GM19395 (cell line): ENCODE measurements at regions not wholly inside any gene's neighbourhood (a gene's known extent, or its start where the extent isn't known, plus 50 kb on each side); places are given as distances from the start of the nearest gene placed in this dataset.
A peak's percentile ranks its signal among the peaks of the same experiment; 100 is the strongest.

Experiments
- ATAC-seq: cut with Tn5 transposase; IDR thresholded peaks from one replicate; pipeline ENCODE4 v1.9.1; 2021; ENCODE audit warnings: mild to moderate bottlenecking, moderate library complexity; ENCODE audit not compliant: unreplicated experiment

DNA sequence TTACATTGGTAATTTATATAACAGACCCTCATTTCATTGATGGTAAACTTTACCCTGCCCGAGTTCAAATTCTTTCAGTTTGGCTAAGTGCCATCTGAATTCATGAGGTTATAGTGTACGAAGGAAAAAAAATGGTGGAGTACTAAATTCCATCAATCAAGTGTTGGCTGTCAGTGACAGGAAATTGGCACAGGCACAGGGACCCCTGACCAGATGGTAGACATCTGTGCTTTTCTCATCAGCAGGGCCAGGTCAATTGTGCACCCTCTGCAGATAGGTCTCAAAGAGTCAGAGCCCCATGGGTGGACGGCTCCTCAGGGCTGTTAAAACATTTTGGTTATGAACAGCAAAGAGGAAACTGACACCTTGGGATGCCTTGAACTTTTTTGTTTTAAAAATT is 439.2 kb downstream of the SETBP1 start:
- ATAC-seq = no peak

DNA sequence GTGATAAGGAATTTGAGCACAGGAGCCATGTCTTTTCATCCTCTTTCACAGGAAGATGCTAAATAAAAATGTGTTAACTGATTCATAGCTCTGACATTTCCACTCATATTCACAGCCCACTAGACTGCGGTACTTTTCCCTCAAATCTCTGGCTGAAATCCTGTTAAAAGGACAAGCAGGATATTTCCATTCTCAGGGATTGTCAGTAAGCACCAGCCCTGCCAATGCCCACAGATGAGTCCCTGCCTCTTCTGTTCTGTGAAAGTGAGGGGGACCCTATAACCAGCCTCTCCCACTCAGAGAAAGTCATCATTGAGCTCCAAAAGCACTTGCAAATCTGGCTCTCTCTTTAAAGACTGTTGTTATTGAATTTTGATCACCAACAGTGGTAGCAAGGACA is 440.5 kb downstream of the SETBP1 start:
- no peak for ATAC-seq

DNA sequence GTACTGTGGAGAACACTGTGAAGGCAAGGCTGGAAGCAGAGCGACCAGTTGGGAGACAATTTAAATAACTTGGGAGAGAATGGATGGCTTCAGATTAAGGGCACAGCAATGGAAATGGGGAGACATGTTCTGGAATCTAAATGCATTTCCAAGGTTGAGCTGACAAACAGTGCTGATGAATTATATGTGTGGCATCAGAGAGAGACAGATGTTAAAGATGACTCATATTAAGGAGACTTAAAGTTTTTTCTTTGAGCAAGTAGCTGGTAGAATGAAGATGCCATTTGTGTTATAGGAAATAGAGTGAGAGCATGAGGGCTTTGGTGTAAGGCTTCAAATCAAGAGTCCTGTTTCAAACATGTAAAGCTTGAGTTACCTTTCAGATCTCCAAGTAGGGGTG is 441.8 kb downstream of the SETBP1 start:
- no peak for ATAC-seq

GRCh38 chr18:45127405-45127804 is 446.7 kb downstream of the SETBP1 start:
- no peak for ATAC-seq

DNA sequence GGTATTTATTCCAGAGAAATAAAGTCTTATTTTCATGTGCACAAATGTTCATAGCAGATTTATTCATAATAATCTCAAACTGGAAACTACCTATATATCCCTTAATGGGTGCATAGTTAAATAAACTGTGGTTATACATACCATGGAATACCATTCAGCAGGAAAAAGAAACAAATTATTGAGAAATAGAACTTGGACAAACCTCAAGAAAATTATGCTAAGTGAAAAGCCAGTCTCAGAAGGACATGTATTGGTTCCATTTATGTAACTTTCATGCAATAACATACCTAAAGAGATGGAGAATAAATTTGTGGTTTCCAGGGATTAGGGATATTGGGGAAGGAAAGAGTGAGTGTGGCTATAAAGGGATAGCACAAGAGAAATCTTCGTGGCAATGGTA is 452.6 kb downstream of the SETBP1 start:
- no peak for ATAC-seq

DNA sequence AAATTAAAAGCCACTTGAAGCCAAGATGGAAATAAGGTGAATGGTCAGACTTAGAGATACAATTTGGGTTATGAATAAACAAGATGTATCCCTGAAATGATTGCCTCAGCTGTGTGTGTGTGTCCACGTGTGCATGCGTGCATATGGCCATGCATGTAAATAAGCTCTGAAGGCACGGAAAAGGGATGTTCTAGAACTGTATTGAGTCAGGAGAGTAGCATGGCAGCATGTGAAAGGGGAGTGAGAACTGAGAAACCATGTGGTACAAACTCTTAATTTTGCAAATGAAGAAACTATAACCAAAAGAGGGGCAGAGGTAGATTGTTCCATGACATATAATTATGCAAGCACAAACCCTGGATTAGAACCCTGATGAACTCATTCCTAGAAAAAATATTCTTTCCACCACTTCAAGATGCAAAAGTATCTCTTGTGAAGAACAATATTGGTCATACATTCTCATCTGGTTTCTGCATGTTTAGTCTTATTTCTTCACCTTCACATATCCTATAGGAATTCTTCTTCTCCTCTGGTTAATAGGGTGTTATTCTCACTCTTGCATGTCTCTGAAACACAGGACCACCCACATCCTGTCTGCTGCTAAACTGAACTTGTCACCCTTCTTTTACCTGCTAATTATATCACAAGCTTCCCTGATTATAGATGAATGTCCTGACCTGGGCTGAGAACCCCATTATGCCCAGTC is 455.8 kb downstream of the SETBP1 start:
- no peak for ATAC-seq

DNA sequence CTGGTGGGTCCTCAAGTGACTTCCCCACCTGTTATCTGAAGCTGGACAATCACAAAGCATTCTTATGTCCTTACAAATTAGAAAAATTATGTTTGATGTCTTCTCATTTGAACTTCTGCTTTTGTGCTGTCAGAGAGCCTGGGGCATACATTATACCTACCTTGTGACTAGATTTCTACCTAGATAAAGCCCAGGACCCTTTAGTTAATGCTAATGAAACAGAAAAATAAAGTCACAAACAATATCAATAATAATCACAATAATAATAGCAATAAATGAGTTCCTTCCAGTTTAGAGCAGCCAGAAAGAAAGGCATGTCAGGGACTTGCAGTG is 456.4 kb downstream of the SETBP1 start:
- no peak for ATAC-seq

DNA sequence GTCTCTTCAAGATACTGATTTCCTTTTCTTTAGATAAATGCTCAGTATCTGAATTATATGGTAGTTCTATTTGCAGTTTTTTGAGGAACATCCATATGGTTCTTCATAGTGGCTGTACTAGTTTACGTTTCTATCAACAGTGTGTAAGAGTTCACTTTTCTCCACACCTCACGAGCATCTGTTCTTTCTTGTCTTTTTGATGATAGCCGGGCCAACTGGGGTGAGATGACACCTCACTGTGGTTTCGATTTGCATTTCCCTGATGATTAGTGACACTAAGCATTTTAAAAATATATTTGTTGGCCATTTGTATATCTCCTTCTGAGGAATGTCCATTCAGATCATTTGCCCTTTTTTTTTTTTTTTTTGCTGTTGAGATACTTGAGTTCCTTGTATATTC is 458.8 kb downstream of the SETBP1 start:
- ATAC-seq = no peak

- no peak for ATAC-seq
These were observed 462.2 kb downstream of the SETBP1 start for GRCh38 chr18:45142868-45143267.

GRCh38 chr18:45149712-45150111 is 465.6 kb upstream of the SLC14A2 start:
- ATAC-seq = no peak

DNA sequence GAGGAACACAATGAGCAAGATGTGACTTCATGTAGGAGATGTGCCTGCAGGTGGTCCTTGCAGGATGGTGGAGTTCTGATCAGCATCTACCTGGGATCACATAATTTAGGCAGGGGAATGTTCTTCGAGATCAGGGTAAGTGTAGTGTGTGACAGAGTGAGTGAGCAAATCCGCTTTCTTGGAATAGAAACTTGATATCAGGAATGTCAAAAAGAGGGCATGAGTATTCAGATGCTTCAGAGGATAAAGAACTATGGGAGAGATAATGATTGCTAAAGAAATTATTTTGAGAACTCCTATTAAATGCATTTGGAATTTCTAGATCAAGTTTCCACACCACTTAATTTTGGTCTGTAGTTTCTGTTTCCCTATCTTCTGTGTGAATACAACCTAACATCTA is 463.6 kb upstream of the SLC14A2 start:
- no peak for ATAC-seq

DNA sequence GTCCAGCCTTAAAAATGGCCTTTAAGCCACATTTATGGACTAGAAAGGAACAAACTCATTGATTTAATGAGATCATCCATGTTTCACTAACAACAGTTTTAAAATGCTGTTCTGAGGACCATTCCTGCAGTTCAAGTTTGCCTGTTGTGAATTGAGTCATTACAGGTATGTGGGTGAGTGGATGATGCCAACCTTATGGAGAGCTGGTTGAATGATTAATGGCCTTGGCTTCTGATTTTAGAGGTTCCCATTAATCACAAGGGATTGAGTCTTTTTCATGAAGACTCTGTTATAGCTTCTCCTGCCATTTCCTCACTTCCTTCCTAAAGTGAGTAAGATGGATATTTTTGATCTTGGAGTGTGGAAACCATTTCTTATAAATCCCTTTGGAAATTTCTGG is 459.8 kb upstream of the SLC14A2 start:
- ATAC-seq = no peak

- no peak for ATAC-seq
These were observed 458.3 kb upstream of the SLC14A2 start for GRCh38 chr18:45156946-45157345.

GRCh38 chr18:45157576-45157975 is 457.7 kb upstream of the SLC14A2 start:
- ATAC-seq = no peak

DNA sequence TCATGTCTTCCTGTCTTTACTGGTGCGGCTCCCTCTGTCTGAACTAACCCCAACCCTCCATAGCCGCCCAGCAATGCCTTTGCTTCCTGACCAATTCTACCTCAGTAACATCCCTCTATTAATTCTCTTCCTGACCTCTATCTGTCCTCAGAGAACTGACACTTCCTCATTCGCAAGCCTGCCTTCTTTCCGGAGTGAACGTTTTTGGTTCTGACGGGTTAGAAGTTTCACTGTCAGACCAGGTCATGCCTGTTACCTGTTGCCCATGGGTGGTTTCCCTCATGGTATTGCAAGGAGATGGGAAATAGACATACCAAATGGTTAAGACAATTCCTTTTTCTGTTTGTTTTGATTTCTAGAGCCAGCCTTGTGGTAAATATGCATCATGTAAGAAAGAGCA is 453.4 kb upstream of the SLC14A2 start:
- peak; percentile 81 for ATAC-seq

GRCh38 chr18:45163871-45164270 is 451.4 kb upstream of the SLC14A2 start:
- no peak for ATAC-seq

DNA sequence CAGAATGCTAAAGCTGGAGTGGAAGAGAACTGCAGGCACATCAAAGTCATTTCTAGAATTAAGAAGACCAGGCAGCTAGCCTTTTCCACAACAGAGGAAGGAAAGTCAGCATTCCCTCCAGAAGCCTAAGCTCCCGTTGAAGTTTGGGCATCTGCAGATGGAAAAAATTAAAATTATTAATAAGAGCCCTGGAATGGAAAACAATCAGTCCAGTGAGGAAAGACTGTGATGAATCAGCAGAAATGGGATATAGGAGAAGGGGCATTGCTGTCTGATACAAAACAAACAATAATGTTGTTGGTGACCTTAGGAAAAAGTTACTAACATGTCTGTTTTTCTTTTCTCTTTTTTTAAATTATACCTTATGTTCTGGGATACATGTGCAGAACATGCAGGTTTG is 450.7 kb upstream of the SLC14A2 start:
- no peak for ATAC-seq

DNA sequence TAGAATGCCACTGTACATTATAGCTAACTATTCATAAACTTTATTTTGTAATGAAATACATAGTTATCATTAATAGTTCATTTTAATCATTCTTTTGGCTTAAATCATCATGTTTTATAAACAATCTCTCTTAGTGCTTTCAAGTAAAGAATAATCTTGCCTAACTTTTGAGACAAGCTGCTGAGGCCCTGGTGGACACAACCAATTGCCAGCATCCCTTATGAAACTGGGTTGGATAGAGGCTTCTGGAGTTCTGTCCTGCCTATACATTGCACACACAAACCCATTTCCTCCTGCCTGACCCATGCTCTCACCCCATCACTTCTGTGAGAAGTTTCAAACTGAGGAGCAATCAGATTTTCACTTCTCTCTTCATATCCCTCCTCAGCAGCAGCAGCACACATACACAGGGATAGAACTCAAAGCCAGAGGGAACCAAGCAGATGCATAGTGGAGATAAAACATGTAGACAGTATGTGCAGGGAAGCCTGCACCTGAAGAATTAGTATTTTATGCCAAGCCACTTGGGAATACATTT is 450.0 kb upstream of the SLC14A2 start:
- no peak for ATAC-seq

- ATAC-seq = no peak
These were observed 449.4 kb upstream of the SLC14A2 start for GRCh38 chr18:45165871-45166270.

DNA sequence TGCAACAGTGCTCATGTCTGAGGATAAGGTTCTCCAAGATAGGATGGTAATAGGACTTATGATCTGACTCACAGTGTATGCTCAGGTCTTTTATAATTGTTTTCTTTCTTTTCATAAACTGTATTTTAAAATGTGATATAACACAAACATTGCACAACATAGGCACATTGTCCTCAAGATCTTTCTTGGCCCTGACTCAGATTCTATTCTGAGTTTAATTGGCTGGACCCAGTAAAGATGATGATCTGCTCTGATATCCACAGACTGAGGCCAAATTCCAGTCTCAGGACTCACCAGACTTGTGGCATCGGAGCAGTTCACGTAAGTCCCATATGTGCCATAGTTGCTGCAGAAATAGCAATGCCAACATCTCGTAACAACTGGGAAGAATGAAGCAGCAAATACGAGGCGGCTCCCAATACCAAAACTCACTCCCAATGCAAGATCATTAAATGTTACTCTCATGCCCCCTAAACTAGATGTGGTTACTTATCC is 448.9 kb upstream of the SLC14A2 start:
- ATAC-seq = no peak

DNA sequence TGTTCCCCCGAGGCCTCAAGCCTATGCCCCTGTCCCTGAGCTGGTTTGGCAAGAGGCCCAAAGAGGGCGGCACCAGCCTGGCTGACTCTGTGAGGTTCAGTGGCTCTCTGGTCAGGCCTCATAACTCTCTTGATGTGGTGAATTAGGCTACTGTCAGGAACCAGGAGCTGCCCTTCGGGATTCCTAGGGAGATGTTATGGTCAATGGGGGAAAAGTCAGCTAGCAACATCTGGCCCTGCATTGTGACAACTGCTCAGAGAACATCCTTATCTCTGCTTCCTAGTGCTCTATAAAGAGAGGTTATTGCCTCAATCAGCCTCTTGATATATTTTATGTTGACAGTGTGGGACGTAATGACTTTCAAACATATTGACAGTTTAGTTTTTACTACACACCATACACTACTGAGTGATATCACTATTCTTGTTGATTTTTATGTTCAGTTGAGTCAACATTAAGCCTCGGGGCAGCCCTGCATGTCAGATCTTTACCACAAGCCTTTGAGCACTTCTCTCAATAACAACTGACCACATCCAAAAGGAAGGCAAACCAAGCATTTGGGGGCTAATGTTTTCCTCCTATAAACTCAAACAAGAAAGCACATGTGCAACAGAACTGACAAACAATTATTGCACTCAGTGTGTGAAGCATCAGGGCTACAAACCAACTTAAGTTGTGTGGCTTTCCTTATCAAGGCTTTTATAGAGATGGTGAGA is 448.3 kb upstream of the SLC14A2 start:
- ATAC-seq = no peak

DNA sequence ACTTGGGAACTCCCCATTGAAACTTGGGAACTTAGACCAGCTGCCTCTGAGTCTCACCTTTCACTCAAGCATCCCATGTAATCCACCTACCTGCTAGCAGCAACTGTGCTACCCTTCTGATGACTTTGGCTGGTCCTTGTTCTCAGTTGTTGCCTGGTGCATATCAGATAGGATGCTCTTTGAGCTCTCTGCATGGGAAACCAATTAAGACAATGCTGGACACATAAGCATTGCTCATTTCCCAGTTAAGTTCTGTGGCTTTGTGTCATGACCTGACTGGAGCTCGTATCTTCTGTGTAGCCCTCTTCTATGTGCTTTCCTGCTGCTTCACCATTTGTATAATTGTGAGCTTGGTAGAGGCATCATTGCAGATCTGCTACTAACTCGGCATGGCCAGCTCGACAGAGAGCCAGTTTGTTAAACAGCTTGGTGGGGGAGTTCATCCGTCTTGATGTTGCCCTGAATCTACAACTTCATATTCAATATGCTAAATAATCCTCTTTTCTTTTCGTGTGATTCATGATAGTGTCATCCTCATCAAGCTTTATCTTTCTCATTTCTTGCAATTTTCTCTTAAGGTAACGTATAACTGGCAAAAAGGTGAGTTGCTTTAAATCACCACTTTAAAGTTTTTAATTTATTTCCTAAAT is 447.5 kb upstream of the SLC14A2 start:
- ATAC-seq = no peak
